GM12874 (cell line): ENCODE measurements at regions not wholly inside any gene's neighbourhood (a gene's known extent, or its start where the extent isn't known, plus 50 kb on each side); places are given as distances from the start of the nearest gene placed in this dataset.

Experiments used
- TF ChIP-seq, protein P1 (sequence below): IDR thresholded peaks from 2 replicates; pipeline ENCODE4 v1.5.1; 2011; ENCODE audit warnings: low read depth, mild to moderate bottlenecking, control low read depth, low read length, moderate library complexity; ENCODE audit not compliant: insufficient read depth

DNA sequence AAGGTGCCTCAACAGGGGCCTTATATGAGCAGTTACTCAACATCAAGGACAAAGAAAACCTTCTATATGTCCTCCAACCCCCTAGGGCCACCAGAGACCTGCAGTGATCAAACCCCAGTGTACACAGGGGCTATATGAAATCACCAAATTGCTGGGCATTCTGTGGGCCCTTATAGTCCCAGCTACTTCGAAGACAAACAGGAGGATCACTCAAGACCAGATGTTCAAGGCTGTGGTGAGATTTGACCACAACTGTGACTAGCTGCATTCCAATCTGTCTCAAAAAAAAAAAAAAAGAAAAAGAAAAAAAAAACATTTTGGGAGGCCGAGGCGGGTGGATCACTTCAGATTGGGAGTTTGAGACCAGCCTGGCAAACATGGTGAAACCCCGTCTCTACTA is 51.0 kb upstream of the PRB2 start:
- TF ChIP-seq, protein P1, sequence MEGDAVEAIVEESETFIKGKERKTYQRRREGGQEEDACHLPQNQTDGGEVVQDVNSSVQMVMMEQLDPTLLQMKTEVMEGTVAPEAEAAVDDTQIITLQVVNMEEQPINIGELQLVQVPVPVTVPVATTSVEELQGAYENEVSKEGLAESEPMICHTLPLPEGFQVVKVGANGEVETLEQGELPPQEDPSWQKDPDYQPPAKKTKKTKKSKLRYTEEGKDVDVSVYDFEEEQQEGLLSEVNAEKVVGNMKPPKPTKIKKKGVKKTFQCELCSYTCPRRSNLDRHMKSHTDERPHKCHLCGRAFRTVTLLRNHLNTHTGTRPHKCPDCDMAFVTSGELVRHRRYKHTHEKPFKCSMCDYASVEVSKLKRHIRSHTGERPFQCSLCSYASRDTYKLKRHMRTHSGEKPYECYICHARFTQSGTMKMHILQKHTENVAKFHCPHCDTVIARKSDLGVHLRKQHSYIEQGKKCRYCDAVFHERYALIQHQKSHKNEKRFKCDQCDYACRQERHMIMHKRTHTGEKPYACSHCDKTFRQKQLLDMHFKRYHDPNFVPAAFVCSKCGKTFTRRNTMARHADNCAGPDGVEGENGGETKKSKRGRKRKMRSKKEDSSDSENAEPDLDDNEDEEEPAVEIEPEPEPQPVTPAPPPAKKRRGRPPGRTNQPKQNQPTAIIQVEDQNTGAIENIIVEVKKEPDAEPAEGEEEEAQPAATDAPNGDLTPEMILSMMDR = no peak

DNA sequence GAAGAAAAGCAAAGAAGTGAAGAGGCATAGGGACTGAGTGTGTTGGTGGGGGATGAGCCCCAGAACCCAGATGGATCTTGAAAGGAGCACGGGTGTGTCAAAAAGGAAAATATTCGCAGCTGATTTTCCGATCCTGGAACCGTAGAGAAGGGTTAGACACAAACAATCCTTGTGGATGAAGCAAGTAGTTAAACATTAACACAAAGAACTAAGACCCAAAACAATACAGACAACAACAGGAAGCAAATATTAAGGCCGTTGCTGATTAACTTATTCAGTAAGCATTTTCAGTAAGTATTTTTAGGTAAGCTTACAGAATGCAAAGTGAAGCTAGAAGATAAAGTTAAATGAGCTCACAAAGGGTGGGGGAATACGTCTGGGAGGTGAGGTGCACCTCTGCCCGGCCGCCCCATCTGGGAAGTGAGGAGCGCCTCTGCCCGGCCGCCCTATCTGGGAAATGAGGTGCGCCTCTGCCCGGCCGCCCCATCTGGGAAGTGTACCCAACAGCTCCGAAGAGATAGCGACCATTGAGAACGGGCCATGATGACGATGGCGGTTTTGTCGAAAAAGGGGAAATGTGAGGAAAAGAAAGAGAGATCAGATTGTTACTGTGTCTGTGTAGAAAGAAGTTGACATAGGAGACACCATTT is 62.8 kb upstream of the PRB2 start:
- TF ChIP-seq, protein P1 = no peak

DNA sequence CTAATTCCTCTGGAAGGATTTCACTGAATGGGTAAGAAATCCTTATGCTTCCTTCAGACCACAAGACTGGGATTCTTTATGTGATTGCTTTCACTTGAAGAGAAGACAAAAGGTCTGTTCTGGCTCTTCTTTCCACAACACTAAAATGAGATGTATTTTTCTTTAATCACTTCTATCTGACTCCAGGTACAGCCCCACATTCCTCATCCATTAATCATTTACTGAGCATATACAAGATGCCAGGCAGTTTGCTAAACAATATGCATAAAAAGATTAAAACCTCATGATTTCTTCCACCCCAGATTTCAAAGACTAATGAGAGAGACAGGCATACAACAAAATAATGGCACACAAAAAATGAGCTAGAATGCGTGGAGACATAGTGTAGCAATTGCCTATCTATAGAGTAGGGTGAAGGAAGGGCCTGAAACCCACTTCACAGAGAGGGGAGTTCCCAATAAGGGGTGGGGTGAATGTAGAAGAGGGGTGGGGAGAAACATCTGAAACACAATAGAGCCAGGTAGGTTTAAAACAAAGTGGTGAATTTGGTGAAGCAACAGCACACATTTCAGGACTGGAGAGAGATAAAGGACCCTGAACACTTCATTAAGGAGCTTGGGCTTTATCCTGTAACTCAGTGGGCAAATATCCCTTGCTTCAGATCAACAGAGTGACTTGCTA is 65.1 kb upstream of the PRB2 start:
- TF ChIP-seq, protein P1 = no peak

DNA sequence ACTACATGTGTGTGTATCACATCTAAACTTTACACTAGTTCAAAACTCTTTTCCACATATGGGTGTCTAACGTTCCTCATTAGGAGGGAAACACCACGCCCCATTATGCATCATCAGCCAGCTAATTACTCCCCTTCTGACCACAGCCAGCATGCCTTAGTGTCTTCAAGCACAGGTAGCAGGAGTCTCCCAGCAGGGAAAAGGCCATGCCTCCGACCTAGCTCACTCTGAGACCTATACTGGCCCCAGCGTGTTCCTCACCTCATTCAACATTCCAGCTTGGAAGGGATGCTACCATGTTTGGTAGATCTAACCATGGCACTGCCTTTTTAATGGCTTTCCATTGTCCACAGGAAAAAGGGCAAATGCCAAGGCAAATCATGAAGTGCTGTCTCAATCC is 66.1 kb upstream of the PRB2 start:
- TF ChIP-seq, protein P1 = no peak

DNA sequence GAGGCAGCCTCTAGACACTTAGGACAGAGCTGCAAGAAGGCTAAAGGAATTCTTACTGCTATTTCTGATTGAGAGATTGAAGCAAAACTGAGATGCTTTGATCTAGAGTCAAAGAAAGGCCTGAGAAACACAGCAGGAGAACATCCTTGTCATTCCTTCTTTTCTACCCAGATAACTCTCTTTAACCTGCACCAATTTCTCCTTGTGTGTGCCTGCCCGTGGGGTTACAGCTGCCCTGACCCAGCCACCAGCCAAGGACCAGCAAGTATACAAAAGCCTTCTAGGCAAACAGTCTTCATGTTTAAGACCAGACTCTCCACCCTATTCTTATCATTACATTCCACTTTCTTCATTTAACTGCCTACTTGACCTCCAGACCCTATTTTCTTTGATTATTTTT is 81.7 kb upstream of the PRB2 start:
- TF ChIP-seq, protein P1 = no peak

DNA sequence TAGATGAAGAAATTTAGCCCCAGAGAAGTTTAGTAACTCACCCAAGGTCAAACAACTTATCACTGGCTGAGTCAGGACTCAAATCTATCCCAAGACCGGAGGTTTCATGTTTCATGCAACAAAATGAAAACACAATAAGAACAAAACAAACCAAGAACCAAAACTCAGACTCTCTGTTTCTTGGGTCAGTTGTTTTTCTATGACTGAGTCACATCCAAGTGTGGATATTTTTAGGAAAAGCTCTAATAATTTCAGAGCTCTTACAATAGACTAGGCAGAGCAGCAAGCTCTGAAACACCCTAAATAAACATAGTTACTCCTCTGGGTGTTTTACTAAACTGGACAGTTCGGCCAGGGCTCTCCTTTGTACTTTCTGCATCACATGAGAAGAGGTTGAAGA is 87.6 kb upstream of the PRB2 start:
- TF ChIP-seq, protein P1 = no peak

DNA sequence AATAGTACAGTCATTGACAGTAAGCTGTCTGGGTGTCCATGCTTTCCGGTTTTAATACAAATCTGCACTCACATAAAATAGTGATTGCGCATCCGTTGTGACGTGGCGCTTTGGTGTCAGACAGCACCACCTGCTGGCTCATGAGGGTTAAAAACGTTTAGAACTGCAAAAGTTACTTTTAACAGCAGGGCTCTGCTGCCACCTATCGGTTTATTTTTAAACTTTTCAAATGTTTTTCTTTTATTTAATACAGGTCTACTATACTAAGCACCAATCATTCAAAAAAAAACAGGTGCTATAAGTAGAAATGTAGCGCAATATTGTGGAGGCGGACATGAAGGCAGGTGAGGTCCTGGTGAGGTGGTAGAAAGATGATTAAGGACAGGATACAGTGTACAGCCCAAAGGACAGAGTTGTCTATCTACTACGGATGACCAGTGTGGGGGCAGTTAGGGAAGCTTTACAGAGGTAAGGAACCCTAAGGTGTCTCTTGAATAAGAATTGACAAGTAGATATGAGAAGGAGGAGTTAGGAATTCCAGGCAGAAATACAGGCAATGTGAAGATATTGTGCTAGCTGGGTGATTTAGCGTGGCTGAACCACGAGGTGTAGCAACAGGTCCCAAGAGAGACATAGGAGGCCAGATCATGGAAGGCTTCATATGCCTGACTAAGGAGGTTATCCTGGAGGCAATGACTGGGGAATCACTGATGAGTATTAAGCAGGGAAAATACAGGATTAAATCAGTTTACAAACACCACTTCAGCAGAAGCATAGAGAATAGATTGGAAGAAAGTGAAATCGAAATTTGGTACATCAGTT is 91.5 kb upstream of the PRB2 start:
- TF ChIP-seq, protein P1 = peak; percentile 83
